ENCODE measurements at regions not wholly inside any gene's neighbourhood (a gene's known extent, or its start where the extent isn't known, plus 50 kb on each side); places are given as distances from the start of the nearest gene placed in this dataset.

DNA sequence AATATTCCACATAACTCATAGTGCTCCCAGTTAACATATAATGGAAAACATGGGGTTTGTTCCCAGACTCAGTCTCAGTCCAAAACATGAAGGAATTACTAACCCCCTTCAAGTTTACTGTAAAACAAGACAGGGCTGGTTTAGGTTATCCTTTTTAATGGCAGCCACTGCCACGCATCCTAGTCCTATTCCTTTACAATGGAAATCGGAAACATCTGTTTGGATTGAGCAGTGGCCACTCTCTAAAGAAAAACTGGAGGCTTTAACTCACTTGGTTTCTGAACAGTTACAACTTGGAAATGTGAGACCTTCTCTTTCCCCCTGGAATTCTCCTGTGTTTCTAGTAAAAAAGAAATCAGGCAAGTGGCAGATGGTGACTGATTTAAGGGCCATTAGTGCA, 609.9 kb upstream of the ACO1 start:
- Mint-ChIP-seq H3K4me1 (no peaks in the 10 kb centered on the region), H3K27ac (no peak overlapping the region)

DNA sequence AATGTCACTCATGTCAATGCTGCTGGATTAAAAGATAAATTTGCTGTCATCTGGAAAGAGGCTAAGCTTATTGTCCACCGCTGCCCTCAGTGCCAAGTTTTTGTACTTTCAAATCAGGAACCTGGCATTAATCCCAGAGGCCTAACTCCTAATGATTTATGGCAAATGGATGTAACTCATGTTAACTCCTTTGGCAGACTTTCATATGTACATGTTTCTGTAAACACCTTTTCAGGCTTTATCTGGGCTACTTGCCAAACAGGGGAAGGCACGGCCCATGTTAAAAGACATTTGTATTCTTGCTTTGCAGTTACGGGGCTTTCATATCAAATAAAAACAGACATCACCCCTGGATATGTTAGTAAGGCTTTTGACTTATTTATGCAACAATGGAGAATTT, 608.0 kb upstream of the ACO1 start:
- Histone ChIP-seq H3K36me3 (no peaks in the 10 kb centered on the region), H2AFZ (replicated peaks) (no peak overlapping the region), H3F3A (ENCODE audit: low read depth) (no peaks in the 10 kb centered on the region), H3K27ac (no peak overlapping the region), H4K20me1 (ENCODE audit: low read depth) (no peaks in the 10 kb centered on the region), H3K4me1 (no peaks in the 10 kb centered on the region), H3K27me3 (no peaks in the 10 kb centered on the region), H3K79me2 (ENCODE audit: low read depth) (no peaks in the 10 kb centered on the region), H3K4me2 (no peak overlapping the region), H3K9me3 (ENCODE audit: low read depth) (peaks cover 7% of the 10 kb centered on the region), H3K4me3 (no peak overlapping the region), H3K9ac (no peak overlapping the region)
- H3K36me3 Mint-ChIP-seq: no peaks in the 10 kb centered on the region
- no peaks in the 10 kb centered on the region for H3K27me3 Mint-ChIP-seq (ENCODE audit: insufficient read depth, low read depth)
- peaks cover 31% of the 10 kb centered on the region for H3K9me3 Mint-ChIP-seq
- no peak overlapping the region for H3K27ac Mint-ChIP-seq
- H3K4me3 Mint-ChIP-seq: no peak overlapping the region
- DNase-seq (ENCODE audit: low spot score): no peak
- TF ChIP-seq, protein P1, sequence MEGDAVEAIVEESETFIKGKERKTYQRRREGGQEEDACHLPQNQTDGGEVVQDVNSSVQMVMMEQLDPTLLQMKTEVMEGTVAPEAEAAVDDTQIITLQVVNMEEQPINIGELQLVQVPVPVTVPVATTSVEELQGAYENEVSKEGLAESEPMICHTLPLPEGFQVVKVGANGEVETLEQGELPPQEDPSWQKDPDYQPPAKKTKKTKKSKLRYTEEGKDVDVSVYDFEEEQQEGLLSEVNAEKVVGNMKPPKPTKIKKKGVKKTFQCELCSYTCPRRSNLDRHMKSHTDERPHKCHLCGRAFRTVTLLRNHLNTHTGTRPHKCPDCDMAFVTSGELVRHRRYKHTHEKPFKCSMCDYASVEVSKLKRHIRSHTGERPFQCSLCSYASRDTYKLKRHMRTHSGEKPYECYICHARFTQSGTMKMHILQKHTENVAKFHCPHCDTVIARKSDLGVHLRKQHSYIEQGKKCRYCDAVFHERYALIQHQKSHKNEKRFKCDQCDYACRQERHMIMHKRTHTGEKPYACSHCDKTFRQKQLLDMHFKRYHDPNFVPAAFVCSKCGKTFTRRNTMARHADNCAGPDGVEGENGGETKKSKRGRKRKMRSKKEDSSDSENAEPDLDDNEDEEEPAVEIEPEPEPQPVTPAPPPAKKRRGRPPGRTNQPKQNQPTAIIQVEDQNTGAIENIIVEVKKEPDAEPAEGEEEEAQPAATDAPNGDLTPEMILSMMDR (IDR thresholded peaks at IDR 0.05): no peak
- TF ChIP-seq EZH2phosphoT487 (IDR thresholded peaks at IDR 0.05) (no peak), EZH2 (IDR thresholded peaks at IDR 0.05) (no peak)
- no peaks in the 10 kb centered on the region for H3K4me1 Mint-ChIP-seq

More for the DNA sequence above, 609.9 kb upstream of the ACO1 start:
- Histone ChIP-seq H2AFZ (replicated peaks) (no peak overlapping the region), H3K4me2 (no peak overlapping the region), H3K9me3 (ENCODE audit: low read depth) (peaks cover 3% of the 10 kb centered on the region), H3K27me3 (no peaks in the 10 kb centered on the region), H3K36me3 (no peaks in the 10 kb centered on the region), H4K20me1 (ENCODE audit: low read depth) (no peaks in the 10 kb centered on the region), H3F3A (ENCODE audit: low read depth) (no peaks in the 10 kb centered on the region), H3K79me2 (ENCODE audit: low read depth) (no peaks in the 10 kb centered on the region), H3K9ac (no peak overlapping the region), H3K4me3 (no peak overlapping the region), H3K4me1 (no peaks in the 10 kb centered on the region), H3K27ac (no peak overlapping the region)
- peaks cover 2% of the 10 kb centered on the region for H3K36me3 Mint-ChIP-seq
- no peak for TF ChIP-seq EZH2 (IDR thresholded peaks at IDR 0.05)
- no peak for TF ChIP-seq EZH2phosphoT487 (IDR thresholded peaks at IDR 0.05)
- TF ChIP-seq, protein P1 (IDR thresholded peaks at IDR 0.05): no peak
- no peak for DNase-seq (ENCODE audit: low spot score)
- H3K4me3 Mint-ChIP-seq: no peak overlapping the region
- peaks cover 21% of the 10 kb centered on the region for H3K9me3 Mint-ChIP-seq
- no peaks in the 10 kb centered on the region for H3K27me3 Mint-ChIP-seq (ENCODE audit: insufficient read depth, low read depth)

DNA sequence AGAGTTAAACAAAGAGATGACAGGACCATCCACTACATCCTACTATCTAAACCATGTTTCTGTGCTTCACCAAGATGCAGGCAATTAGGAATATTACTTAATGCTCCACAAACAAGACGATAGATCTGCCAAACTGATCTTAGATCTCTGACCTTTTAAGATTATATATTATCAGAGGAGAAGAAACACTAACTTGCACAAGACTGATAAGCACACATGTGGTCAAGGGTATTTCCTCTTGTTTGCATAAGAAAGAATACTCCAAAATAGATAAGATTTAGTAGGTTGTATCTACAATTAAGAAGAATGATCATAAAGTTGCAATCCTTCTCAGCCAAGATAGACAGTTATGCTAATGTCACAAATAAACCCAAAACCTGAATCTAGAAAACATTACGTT, 601.0 kb upstream of the ACO1 start:
- Histone ChIP-seq H3K27me3 (no peaks in the 10 kb centered on the region), H2AFZ (replicated peaks) (no peak overlapping the region), H3K4me1 (no peaks in the 10 kb centered on the region), H3K4me3 (no peak overlapping the region), H3K4me2 (no peak overlapping the region), H3K36me3 (no peaks in the 10 kb centered on the region), H3K9me3 (ENCODE audit: low read depth) (peaks cover 7% of the 10 kb centered on the region), H4K20me1 (ENCODE audit: low read depth) (no peaks in the 10 kb centered on the region), H3F3A (ENCODE audit: low read depth) (no peaks in the 10 kb centered on the region), H3K27ac (no peak overlapping the region), H3K79me2 (ENCODE audit: low read depth) (no peaks in the 10 kb centered on the region), H3K9ac (no peak overlapping the region)
- Mint-ChIP-seq H3K27me3 (ENCODE audit: insufficient read depth, low read depth) (no peaks in the 10 kb centered on the region), H3K27ac (no peak overlapping the region), H3K9me3 (peaks cover 24% of the 10 kb centered on the region), H3K36me3 (no peaks in the 10 kb centered on the region), H3K4me3 (no peak overlapping the region), H3K4me1 (no peaks in the 10 kb centered on the region)
- DNase-seq (ENCODE audit: low spot score): no peak
- TF ChIP-seq, protein P1 (IDR thresholded peaks at IDR 0.05): no peak
- no peak for TF ChIP-seq EZH2phosphoT487 (IDR thresholded peaks at IDR 0.05)
- TF ChIP-seq EZH2 (IDR thresholded peaks at IDR 0.05): no peak

Measured in neural progenitor cell (in vitro differentiated cells).